Stimulated activated CD8-positive, alpha-beta memory T cell treated with anti-CD3 and anti-CD28 coated beads, Interleukin-4, amount 100 ng/mL, for 4 hours (primary cell): ENCODE measurements at regions not wholly inside any gene's neighbourhood (a gene's known extent, or its start where the extent isn't known, plus 50 kb on each side); places are given as distances from the start of the nearest gene placed in this dataset.

ENCODE experiments used
- DNase-seq, 2 donors: peaks; one replicate each; pipeline ENCODE4 v3.0.0-alpha.2; 2020; ENCODE audit warnings: low read depth in 2 of 2, low spot score in 1 of 2

GRCh38 chr12:24608108-24608507, 340.8 kb downstream of the BCAT1 start:
- no peak for DNase-seq

GRCh38 chr12:24605916-24606315, 343.0 kb downstream of the BCAT1 start:
- no peak for DNase-seq

DNA sequence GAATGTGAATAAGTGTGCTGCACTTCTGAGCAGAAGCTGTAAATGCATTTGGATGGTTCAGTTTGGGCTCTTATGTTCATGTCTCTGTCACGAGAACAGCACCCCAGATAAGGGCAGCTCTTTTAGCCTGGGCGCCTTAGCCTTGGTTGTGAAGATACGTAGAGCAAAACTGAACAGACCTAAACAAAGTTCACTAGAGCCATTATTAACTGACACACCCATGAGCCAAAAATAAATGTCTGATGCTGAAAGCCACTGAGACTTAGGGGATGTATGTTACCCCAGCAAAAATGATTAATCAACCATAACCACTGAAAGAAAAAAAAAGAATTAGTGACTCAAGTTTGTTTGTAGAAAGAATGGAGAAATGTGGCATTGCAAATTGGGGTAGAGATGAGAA, 343.4 kb downstream of the BCAT1 start:
- DNase-seq, result no peak

DNA sequence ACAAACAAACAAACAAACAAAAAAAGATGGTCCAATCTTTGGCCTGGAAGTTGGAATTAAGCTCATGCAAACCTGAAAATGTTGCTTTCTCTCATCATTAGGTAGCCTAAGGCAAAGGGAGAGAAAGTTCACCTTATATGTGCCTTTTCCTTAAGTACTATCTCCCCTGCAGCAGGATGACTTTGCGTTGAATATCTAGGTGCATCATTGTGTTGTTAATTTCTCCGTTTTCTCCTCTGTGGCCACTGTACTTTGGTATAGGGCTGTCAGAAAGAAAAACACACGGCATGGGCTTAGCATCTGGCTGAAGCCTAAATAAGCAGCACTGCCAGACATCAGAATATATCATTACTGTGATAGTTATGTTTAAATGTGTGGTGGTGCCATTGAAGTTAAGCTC, 345.5 kb downstream of the BCAT1 start:
- DNase-seq, result no peak

GRCh38 chr12:24600996-24601395, 347.9 kb downstream of the BCAT1 start:
- DNase-seq, result no peak

GRCh38 chr12:24600551-24600950, 348.4 kb downstream of the BCAT1 start:
- no peak for DNase-seq

GRCh38 chr12:24599736-24600135, 349.2 kb downstream of the BCAT1 start:
- DNase-seq, result no peak

DNA sequence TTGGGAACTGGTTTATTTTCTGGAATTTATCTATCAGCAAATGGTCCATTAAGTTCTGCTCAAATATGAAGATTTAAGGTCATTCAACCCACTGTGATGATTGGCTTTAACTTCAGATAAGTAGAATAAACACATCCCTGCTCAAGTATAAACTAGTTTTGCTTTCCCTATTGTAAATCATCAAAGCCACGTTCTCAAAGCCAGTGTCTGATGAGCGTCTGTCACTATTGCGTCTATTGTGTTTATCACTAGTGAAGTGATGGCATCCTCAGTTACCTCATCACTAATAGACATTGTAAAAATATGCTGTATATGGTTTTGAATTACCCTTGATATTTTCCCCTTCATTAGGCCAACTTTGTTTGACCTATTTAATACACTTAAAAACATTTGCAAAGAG, 351.3 kb downstream of the BCAT1 start:
- DNase-seq, result no peak

DNA sequence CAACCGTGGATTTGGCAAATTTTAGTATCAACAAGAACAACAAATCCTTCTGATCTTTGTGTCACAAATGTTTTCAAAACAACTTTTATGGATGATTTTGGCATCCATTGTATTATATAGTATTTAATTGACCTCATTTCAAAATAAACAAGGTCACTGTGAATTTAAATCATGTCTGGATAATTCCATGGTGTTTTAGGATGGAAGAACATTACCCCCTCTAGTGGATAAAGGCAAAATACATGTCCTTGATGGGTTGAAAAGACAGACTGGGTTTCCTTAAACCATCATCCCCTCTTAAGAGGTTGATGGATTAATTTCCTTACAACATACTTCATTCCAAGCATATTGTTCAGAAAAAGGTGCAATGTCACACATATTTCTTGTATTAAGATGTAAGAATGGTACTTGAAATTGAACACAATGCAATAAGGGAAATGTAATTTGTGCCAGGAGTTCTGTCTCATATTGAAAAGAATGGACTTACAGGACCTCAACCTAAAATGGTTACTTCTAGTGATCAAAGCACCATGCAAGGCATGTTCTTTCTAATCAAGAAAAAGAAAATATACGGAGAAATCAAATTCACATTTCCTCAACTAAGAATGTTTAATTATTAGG, 352.0 kb downstream of the BCAT1 start:
- no peak for DNase-seq

GRCh38 chr12:24595652-24596235, 353.2 kb downstream of the BCAT1 start:
- no peak for DNase-seq

DNA sequence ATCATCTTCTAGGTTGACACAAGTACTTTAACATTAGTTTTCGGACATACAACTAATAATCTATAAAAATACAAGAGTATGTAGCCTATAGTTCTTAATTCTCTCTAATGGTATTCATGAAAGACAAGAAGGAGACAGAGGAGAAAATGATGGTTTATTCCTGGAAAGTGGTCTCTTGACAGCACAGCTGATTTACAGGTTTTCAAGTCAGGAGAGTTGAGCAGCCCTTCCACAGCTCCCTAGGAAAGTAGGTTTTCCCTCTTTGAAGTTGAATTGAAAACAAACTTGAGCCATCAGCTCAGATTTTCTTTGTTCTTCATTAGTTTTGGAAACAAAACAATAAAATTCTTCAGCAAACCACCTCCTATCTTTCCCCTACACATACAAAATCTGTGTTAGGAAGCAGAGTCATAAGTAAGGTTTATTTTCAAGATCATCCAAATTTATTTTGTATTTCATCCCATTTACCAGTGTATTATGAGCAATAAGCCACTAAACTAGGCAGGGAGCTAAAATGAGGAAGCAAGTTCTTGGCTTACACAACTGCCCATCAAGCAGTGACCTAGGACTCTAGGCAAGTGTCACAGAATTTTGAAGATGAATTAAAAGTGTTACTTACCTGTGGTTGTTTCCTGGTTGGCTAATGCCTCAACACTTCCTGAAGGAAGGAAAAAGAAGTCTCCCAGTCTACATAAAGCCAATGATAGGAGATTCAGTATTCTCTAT, 357.0 kb downstream of the BCAT1 start:
- DNase-seq, result no peak

DNA sequence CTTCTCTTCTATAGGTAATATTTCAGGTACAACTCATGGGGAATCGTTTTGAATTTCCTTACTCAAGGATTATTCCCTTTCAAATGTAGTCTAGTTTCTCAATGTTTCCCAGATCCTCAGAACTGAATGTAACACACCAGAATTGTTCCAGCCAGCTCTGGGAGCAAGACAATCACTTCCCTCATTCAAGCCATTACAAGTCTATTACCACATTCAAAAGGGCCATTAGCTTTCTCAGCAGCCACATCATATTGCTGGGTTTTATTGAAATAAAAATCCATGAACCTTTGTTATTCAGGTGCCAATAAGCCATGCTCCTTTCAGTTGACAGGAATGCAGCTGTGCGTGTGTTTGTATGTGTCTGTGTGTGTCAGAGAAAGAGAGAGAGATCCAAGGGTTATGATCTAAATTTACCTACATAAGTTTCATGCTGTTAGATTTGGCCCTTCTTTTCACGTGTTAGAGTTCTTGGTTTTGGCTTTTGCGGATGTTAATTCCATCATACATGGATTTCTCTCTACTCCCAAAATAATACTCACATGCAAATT, 357.7 kb downstream of the BCAT1 start:
- no peak for DNase-seq

- DNase-seq, result no peak
Observed at GRCh38 chr12:24586293-24586692, 362.6 kb downstream of the BCAT1 start.

- no peak for DNase-seq
Observed at GRCh38 chr12:24584032-24584675, 364.7 kb downstream of the BCAT1 start.

GRCh38 chr12:24582954-24583601, 365.8 kb downstream of the BCAT1 start:
- no peak for DNase-seq

- no peak for DNase-seq
Observed at GRCh38 chr12:24574538-24574937, 374.4 kb downstream of the BCAT1 start.

DNA sequence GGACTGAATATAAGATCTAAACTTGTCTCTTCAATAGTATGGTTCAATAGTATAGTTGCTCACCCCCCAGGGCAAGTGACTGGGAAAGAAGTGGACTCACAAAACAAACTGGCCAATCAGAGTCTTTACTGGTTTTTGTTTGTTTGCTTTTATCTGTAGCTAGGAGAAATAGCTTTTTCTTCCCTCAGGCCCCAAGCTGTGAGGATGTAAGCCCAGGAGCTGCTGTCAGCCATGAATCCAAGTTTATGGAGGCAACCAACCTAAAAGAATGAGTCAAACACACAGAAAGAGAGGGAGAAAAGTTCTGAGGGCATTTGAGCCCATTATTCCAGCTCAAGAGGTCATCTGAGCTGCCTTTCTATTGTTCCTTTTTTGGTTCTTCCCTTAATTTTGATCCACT, 375.3 kb downstream of the BCAT1 start:
- DNase-seq, result no peak

- DNase-seq, result no peak
Observed at GRCh38 chr12:24565300-24565699, 383.6 kb downstream of the BCAT1 start.

GRCh38 chr12:24562771-24563431, 386.0 kb downstream of the BCAT1 start:
- no peak for DNase-seq

GRCh38 chr12:24561882-24562770, 386.8 kb downstream of the BCAT1 start:
- DNase-seq, result no peak
